A549 (cell line): ENCODE measurements at regions not wholly inside any gene's neighbourhood (a gene's known extent, or its start where the extent isn't known, plus 50 kb on each side); places are given as distances from the start of the nearest gene placed in this dataset.

Experiments used
- EP300 ChIP-seq, 2 experiments: fragments of >200 bp; sonication (Bioruptor Twin); formaldehyde crosslinking; IDR thresholded peaks; 2 replicates in 1 of 2; 3 replicates in 1 of 2; pipeline ENCODE4 v1.6.1; 2016 to 2017
- JUNB ChIP-seq: fragments of >200 bp; sonication (Bioruptor Twin); formaldehyde crosslinking; IDR thresholded peaks from 2 replicates; pipeline ENCODE4 v1.6.1; 2016
- NPAS2 ChIP-seq: fragments of 250-450 bp; sonication (Bioruptor Pico); IDR thresholded peaks from 2 replicates; pipeline ENCODE4 v1.8.0; 2022; ENCODE audit warnings: mild to moderate bottlenecking, moderate library complexity, borderline replicate concordance
- POLR2A ChIP-seq: IDR thresholded peaks from 2 replicates; pipeline ENCODE4 v1.6.1; 2012; ENCODE audit warnings: mild to moderate bottlenecking, low read length
- RAD21 ChIP-seq, 2 experiments: fragments of >200 bp in 1 of 2; sonication (Bioruptor Twin) in 1 of 2; formaldehyde crosslinking in 1 of 2; IDR thresholded peaks in 1 of 2; conservative IDR thresholded peaks in 1 of 2; 2 replicates in 1 of 2; 3 replicates in 1 of 2; pipeline ENCODE4 v1.6.1; 2012 to 2018; ENCODE audit warnings: inconsistent platforms in 1 of 2
- RCOR1 ChIP-seq: fragments of 150-350 bp; IDR thresholded peaks from 2 replicates; pipeline ENCODE4 v1.6.1; 2014; ENCODE audit warnings: antibody characterized with exemption, low read length, low read depth
- TF ChIP-seq, protein P1 (sequence below): fragments of 450-650 bp; IDR thresholded peaks from 2 replicates; pipeline ENCODE4 v1.6.1; 2014; ENCODE audit warnings: antibody characterized with exemption
- TF ChIP-seq, protein P2 (sequence below): fragments of >200 bp; sonication (Bioruptor Twin); formaldehyde crosslinking; IDR thresholded peaks from 3 replicates; pipeline ENCODE4 v1.5.1; 2016

DNA sequence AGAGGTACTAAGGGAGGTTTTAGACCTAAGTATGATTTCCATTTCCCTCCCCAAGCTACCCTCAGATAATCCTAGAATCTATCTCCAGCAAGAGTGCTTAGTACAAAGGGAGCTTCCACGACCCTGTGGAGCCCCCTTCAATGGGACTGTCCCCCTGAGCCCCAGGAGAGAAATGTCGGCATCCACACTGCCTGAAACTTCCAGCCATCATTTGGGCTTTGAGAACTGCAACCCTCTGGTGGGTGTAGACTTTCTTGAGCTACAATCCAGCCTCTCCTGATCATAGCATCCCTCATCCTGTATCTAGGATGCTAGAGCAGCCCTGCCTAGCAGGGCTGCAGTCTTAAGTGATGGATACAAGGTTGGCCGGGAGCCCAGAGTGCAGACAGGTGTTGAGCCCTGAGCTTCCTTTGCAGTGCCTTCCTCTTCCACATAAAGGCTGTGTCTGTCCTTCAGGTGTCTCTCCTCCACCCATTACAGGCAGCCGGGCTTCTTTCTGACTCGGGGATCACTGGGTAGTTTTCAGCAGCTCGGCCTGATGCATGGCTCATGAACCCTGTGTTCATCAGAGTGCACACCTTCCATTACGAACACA is 424.5 kb downstream of the PREX1 start:
- TF ChIP-seq, protein P1, sequence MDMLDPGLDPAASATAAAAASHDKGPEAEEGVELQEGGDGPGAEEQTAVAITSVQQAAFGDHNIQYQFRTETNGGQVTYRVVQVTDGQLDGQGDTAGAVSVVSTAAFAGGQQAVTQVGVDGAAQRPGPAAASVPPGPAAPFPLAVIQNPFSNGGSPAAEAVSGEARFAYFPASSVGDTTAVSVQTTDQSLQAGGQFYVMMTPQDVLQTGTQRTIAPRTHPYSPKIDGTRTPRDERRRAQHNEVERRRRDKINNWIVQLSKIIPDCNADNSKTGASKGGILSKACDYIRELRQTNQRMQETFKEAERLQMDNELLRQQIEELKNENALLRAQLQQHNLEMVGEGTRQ, result no peak
- TF ChIP-seq, protein P2, sequence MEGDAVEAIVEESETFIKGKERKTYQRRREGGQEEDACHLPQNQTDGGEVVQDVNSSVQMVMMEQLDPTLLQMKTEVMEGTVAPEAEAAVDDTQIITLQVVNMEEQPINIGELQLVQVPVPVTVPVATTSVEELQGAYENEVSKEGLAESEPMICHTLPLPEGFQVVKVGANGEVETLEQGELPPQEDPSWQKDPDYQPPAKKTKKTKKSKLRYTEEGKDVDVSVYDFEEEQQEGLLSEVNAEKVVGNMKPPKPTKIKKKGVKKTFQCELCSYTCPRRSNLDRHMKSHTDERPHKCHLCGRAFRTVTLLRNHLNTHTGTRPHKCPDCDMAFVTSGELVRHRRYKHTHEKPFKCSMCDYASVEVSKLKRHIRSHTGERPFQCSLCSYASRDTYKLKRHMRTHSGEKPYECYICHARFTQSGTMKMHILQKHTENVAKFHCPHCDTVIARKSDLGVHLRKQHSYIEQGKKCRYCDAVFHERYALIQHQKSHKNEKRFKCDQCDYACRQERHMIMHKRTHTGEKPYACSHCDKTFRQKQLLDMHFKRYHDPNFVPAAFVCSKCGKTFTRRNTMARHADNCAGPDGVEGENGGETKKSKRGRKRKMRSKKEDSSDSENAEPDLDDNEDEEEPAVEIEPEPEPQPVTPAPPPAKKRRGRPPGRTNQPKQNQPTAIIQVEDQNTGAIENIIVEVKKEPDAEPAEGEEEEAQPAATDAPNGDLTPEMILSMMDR, result no peak
- no peak for TF ChIP-seq RAD21 (conservative IDR thresholded peaks at IDR 0.05 in 1 of 2, IDR thresholded peaks at IDR 0.05 in 1 of 2)
- no peak for TF ChIP-seq NPAS2 (CRISPR knock-in tag)
- no peak for TF ChIP-seq POLR2A
- TF ChIP-seq JUNB, result no peak
- no peak for TF ChIP-seq EP300 (IDR thresholded peaks at IDR 0.05)
- no peak for TF ChIP-seq RCOR1
